ENCODE measurements at regions not wholly inside any gene's neighbourhood (a gene's known extent, or its start where the extent isn't known, plus 50 kb on each side); places are given as distances from the start of the nearest gene placed in this dataset.

DNA sequence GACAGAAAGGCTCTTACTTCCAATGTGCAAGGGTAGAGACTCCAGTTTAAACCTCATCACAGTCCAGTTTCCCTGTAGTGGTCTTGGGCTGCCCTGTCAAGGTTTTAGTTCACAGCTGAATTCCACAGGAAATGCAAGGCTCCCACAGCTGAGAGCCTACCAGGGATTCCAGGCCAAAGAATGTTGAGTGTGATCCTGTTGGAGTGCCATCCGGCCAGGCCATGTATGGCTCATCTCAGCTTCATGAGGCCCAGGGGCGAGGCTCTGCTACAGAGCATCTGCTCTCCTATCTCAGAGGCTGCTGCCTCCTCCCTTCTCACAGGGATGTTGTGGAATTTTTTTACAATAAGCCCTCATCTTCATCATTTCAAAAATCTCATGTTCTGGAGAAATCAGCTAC lies 239.8 kb upstream of the CCL2 start:
- TF ChIP-seq POLR2A (IDR thresholded peaks at IDR 0.05): no peak
- TF ChIP-seq, protein P1, sequence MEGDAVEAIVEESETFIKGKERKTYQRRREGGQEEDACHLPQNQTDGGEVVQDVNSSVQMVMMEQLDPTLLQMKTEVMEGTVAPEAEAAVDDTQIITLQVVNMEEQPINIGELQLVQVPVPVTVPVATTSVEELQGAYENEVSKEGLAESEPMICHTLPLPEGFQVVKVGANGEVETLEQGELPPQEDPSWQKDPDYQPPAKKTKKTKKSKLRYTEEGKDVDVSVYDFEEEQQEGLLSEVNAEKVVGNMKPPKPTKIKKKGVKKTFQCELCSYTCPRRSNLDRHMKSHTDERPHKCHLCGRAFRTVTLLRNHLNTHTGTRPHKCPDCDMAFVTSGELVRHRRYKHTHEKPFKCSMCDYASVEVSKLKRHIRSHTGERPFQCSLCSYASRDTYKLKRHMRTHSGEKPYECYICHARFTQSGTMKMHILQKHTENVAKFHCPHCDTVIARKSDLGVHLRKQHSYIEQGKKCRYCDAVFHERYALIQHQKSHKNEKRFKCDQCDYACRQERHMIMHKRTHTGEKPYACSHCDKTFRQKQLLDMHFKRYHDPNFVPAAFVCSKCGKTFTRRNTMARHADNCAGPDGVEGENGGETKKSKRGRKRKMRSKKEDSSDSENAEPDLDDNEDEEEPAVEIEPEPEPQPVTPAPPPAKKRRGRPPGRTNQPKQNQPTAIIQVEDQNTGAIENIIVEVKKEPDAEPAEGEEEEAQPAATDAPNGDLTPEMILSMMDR (IDR thresholded peaks at IDR 0.05): no peak

Data from Peyer's patch (tissue), 4 donors.